Stomach smooth muscle (tissue), 2 donors: ENCODE measurements at regions not wholly inside any gene's neighbourhood (a gene's known extent, or its start where the extent isn't known, plus 50 kb on each side); places are given as distances from the start of the nearest gene placed in this dataset.

ENCODE experiments used
- H3K27ac ChIP-seq: one replicate; pipeline ENCODE4 v1.7.0; 2013; ENCODE audit warnings: mild to moderate bottlenecking, low read length, inconsistent platforms
- H3K27me3 ChIP-seq, 2 donors: one replicate each; pipeline ENCODE4 v1.7.0; 2013; ENCODE audit warnings: low read length in 2 of 2; ENCODE audit not compliant: insufficient read depth in 2 of 2, control insufficient read depth in 1 of 2
- H3K36me3 ChIP-seq, 2 donors: one replicate each; pipeline ENCODE4 v1.7.0; 2013; ENCODE audit warnings: low read length in 2 of 2; ENCODE audit not compliant: control insufficient read depth in 2 of 2, insufficient read depth in 2 of 2
- H3K4me1 ChIP-seq: one replicate; pipeline ENCODE4 v1.7.0; 2013; ENCODE audit warnings: low read length; ENCODE audit not compliant: control insufficient read depth, insufficient read depth
- H3K4me3 ChIP-seq, 2 donors: one replicate each; pipeline ENCODE4 v1.7.0; 2013; ENCODE audit warnings: low read length in 2 of 2
- H3K9ac ChIP-seq, 2 donors: one replicate each; pipeline ENCODE4 v1.7.0; 2013; ENCODE audit warnings: low read length in 2 of 2, mild to moderate bottlenecking in 1 of 2
- H3K9me3 ChIP-seq, 2 donors: one replicate each; pipeline ENCODE4 v1.7.0; 2013; ENCODE audit warnings: low read length in 2 of 2; ENCODE audit not compliant: control insufficient read depth in 2 of 2
- donor health status: healthy.
- donor health status: Pancreatic carcinoma.

DNA sequence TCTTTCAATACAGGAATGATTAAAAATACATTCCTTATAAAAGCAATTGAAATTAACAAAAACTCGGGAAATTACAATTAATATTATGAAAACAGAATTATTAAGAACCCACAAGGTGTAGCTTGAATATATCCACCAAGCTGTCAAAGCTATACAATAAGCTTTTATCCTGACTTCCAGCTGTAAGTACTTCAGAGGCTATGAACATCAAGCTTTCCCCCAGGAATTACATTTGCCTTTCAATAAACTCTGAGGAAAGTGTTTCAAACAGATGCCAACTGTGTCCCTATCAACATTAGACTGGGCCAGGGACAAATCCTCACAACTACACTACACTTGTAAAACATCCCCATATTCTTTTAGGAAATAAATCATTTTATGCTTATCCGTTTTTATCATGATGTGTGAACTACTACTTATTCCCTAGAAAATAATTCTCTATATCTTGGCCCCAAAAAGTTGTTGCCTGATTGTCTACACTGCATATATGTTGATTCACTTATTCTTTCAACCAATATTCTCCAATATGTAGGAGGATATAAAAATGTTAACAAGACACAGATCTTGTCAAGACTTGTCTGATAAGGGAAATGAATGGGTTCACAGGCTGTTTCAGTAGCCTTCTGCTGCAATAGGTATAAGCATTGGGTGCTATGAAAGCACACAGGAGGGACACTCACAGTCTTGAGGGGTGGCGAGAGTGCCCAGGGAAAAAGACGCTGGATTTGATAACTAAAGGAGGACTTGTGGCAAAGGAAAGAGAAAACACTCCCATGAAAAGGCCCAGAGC, 494.1 kb downstream of the CENPC start:
- H3K27me3 ChIP-seq: no peaks in the 10 kb centered on the region
- H3K9me3 ChIP-seq: no peaks in the 10 kb centered on the region
- H3K9ac ChIP-seq: no peak overlapping the region
- H3K4me3 ChIP-seq: no peak overlapping the region
- no peak overlapping the region for H3K27ac ChIP-seq
- H3K4me1 ChIP-seq: no peaks in the 10 kb centered on the region
- H3K36me3 ChIP-seq: no peaks in the 10 kb centered on the region

DNA sequence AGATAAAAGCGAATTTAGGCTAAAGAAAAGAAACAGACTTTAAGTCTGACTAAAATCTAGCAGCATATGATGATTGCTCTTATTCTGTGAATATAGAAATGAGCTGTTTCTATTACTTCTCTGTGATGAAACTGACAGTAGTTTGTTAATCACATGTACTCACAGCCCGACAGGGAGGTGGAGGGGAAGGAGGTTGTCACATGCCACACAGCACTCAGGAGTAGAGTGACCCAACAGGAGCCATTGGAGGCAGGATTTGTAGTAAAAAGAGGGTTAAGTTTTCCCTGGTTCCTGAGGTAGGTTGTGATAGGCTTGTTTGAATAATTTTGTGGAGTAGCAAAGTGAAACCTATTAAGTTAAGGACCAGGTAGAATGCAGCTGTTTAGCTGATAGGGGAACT, 495.9 kb downstream of the CENPC start:
- no peak overlapping the region for H3K27ac ChIP-seq

DNA sequence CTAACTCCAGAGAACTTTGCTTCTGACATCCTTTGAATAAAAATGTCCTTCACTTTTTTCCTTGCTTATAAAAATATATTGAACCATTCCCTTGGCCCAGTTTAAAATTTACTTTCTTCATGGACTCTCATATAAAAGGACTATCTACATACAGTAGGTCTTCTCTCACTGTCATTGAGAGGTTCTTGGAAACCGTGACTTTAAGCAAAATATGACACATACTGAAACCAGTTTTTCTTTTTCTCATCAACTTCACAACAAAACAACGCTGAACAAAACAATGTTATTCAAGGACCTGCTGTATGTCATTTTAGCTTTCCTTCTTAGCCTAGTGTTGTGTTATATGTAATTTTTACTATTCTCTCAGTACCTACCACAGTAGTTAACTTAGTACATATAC, 496.8 kb downstream of the CENPC start:
- Histone ChIP-seq H3K9me3 (no peaks in the 10 kb centered on the region), H3K4me1 (no peaks in the 10 kb centered on the region), H3K27me3 (no peaks in the 10 kb centered on the region), H3K4me3 (no peak overlapping the region), H3K36me3 (no peaks in the 10 kb centered on the region), H3K9ac (no peak overlapping the region), H3K27ac (no peak overlapping the region)

More for the DNA sequence above, 495.9 kb downstream of the CENPC start:
- Histone ChIP-seq H3K9me3 (no peaks in the 10 kb centered on the region), H3K36me3 (no peaks in the 10 kb centered on the region), H3K27me3 (no peaks in the 10 kb centered on the region), H3K9ac (no peak overlapping the region), H3K4me1 (no peaks in the 10 kb centered on the region), H3K4me3 (no peak overlapping the region)

DNA sequence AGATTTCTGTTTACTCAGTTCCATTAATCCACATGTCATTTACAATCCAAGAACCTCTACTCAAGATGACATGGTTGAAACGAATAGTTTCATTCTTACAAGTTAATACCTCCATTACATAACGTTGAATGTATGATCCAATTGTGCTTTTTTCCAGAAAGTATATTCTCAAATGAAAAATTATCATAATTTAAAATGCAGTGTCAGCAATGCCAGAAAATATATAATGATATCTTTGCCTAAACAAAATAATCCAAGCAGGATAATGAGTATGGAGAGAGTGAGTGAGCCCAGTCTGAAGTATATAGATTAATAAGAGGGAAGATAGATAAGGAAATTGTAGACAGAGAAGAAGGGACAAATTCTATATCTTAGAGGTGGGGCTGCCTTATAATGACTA, 505.0 kb downstream of the CENPC start:
- H3K4me3 ChIP-seq: no peak overlapping the region
- peaks cover 0 to 2% of the 10 kb centered on the region in 2 donors for H3K9me3 ChIP-seq
- no peak overlapping the region for H3K9ac ChIP-seq
- no peaks in the 10 kb centered on the region for H3K27me3 ChIP-seq
- no peaks in the 10 kb centered on the region for H3K36me3 ChIP-seq
- no peaks in the 10 kb centered on the region for H3K4me1 ChIP-seq
- no peak overlapping the region for H3K27ac ChIP-seq

DNA sequence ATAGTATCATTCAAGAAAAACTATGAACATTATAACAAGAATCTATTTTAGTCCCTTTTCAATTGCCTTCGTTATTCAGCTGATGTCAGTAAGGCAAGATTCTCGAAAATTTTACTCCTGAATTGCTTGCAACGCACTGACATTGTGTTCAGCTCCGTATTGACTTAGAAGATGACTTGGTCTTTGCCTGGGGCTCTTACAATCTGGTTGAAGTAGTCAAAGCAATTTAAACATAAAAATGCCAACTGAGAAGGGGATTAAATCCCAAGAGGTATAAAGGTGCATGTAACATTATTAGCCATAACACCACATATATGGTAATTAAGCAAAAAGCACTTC, 507.1 kb downstream of the CENPC start:
- Histone ChIP-seq H3K36me3 (no peaks in the 10 kb centered on the region), H3K4me3 (no peak overlapping the region), H3K4me1 (no peaks in the 10 kb centered on the region), H3K27me3 (no peaks in the 10 kb centered on the region), H3K9me3 (peaks cover 0 to 2% of the 10 kb centered on the region in 2 donors), H3K9ac (no peak overlapping the region), H3K27ac (no peak overlapping the region)

DNA sequence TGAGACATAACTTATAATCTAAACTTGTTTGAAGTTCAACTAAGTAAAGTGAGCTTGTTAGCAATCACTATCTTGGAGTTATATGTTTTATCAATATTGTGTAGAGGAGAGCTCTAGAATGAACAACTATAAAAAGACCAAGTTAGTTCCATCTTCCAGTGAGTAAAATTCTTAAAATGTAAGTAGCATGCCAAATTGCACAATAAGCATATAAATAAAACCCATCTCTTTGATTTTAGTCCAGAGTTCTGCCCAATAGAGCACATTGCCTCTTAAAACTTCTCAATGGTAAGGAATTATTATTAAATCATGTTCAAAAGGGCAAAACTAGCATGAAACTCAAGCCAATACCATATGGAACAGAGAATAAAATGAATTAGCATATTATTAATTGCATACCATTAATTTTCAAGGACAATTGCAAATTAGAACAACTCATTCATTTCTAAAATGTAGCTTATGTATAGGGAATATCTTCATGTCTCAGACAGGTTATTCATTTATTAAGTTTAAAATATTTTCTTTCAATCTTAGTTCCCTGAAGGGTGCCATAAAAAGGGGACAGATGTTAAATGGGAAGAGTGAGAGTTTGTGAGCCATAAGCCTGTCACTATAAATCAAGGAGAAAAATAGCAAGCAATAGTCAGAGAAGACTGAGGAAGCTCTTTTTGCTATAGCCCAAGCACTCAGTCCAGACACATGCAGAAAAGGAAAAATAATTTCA, 507.6 kb downstream of the CENPC start:
- Histone ChIP-seq H3K27me3 (no peaks in the 10 kb centered on the region), H3K4me3 (no peak overlapping the region), H3K36me3 (no peaks in the 10 kb centered on the region), H3K9ac (no peak overlapping the region), H3K4me1 (no peaks in the 10 kb centered on the region), H3K27ac (no peak overlapping the region), H3K9me3 (peaks cover 0 to 2% of the 10 kb centered on the region in 2 donors)

DNA sequence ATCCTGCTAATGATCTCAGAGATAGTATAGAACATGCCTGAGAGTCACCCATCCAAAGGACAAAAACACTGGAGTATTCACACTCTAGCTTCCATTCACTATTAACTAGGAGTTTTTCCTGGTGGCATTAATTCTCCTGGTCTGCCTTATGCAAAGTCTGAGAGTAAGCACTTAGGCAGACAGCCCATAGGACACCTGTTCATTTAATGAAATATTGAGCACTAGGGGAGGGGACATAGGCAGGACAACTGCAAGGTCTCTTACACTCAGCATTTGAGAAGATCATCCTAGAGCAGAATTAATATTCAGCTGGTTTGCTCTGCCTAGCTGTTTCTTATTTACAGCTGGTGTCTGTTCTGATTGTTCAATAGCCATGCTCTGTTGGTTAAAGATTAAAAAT, 508.5 kb downstream of the CENPC start:
- H3K27ac ChIP-seq: no peak overlapping the region
- H3K9ac ChIP-seq: no peak overlapping the region
- peaks cover 0 to 2% of the 10 kb centered on the region in 2 donors for H3K9me3 ChIP-seq
- no peaks in the 10 kb centered on the region for H3K4me1 ChIP-seq
- no peaks in the 10 kb centered on the region for H3K36me3 ChIP-seq
- H3K27me3 ChIP-seq: no peaks in the 10 kb centered on the region
- H3K4me3 ChIP-seq: no peak overlapping the region

DNA sequence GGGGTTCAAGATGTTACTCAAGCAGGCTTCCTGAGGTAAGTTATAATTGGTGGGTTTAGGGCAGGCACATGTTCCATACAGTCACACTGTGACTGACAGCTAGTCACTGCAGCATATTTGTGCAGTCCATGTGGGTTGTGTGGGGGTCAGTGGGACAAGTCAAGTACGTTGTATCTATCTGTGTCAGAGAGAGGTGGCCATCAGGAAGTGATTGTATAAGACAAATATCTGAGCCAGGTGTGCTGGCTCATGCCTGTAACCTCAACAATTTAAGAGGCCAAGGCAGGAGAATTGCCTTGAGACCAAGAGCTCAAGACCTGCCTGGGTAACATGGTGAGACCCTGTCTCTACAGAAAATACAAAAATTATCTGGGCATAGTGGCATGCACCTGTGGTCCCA, 509.3 kb downstream of the CENPC start:
- H3K4me3 ChIP-seq: no peak overlapping the region
- H3K36me3 ChIP-seq: no peaks in the 10 kb centered on the region
- no peaks in the 10 kb centered on the region for H3K4me1 ChIP-seq
- H3K27ac ChIP-seq: no peak overlapping the region
- H3K9me3 ChIP-seq: peaks cover 0 to 2% of the 10 kb centered on the region in 2 donors
- H3K27me3 ChIP-seq: no peaks in the 10 kb centered on the region
- H3K9ac ChIP-seq: no peak overlapping the region

DNA sequence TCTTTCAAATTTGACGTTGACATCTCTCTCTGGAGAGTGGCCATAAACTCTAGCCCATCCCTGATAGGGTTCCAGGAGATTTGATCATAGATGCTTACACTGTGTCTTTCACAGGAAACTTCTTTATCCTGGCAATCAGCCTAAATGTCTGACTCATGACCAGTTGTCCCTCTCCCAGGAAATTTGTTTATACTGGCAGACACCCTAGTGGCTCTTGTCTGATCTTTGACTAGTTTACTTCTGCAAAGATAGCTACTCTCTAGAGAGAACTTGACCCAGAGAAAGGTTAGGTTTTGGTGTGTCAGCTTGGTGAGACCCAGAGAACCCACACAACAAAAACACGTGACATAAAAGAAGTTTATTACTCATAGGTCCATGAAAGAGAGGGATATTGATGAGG, 509.8 kb downstream of the CENPC start:
- Histone ChIP-seq H3K4me3 (no peak overlapping the region), H3K36me3 (no peaks in the 10 kb centered on the region), H3K4me1 (no peaks in the 10 kb centered on the region), H3K9ac (no peak overlapping the region), H3K27ac (no peak overlapping the region), H3K27me3 (no peaks in the 10 kb centered on the region), H3K9me3 (peaks cover 0 to 2% of the 10 kb centered on the region in 2 donors)

DNA sequence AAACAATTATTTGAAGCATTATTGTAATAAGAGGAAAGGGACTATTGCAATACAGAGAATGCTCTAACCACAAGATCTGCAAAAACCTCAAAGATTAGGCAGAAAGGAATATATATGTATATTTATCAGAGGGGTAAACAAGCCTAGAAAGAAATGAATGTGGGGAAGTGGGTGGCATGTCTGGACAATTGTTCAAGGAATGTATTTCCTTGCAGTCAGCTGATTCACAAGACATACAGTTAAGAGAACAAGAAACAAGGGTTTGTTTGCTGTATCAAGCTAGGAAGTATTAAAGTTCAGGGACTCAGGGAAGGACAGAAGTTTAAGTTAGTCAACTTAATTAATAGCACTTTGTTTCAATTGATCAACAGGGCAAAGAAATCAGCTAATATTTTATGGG, 514.7 kb downstream of the CENPC start:
- no peak overlapping the region for H3K27ac ChIP-seq
- H3K9ac ChIP-seq: no peak overlapping the region
- H3K4me1 ChIP-seq: no peaks in the 10 kb centered on the region
- no peaks in the 10 kb centered on the region for H3K27me3 ChIP-seq
- no peaks in the 10 kb centered on the region for H3K36me3 ChIP-seq
- H3K4me3 ChIP-seq: no peak overlapping the region
- H3K9me3 ChIP-seq: peaks cover 0 to under 1% of the 10 kb centered on the region in 2 donors

DNA sequence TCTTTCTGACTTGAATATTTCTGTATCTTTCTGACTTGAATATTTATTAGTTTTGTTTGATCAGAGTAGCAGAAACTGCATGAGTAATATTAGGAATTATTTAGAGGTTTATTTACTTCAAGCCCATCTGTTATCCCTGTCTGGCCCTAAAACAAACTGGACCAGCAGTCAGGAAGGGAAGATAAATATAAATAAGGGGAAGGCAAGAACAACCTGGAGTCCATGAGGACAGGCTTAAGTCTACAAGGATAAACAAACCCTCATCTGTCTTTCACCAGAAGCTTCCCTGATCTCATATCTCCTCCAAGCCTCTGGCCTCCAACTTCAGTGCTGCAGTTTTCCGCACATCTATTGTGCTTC, 524.9 kb downstream of the CENPC start:
- no peaks in the 10 kb centered on the region for H3K36me3 ChIP-seq
- no peaks in the 10 kb centered on the region for H3K27me3 ChIP-seq
- no peak overlapping the region for H3K4me3 ChIP-seq
- H3K9me3 ChIP-seq: peaks cover 0 to 4% of the 10 kb centered on the region in 2 donors
- H3K9ac ChIP-seq: no peak overlapping the region
- no peaks in the 10 kb centered on the region for H3K4me1 ChIP-seq
- no peak overlapping the region for H3K27ac ChIP-seq
